Liver (tissue), 8 donors: ENCODE measurements at regions not wholly inside any gene's neighbourhood (a gene's known extent, or its start where the extent isn't known, plus 50 kb on each side); places are given as distances from the start of the nearest gene placed in this dataset.
"Not testable (repeated sequence)": the region's sequence is repeated elsewhere in the genome, so short reads cannot be mapped to it uniquely, and the experiment has no call there.

Experiments used
- DNase-seq: peaks from one replicate; pipeline ENCODE4 v3.0.0-alpha.2; 2017; ENCODE audit warnings: low spot score
- H3K27ac ChIP-seq, 2 donors: one replicate each; pipeline ENCODE4 v1.7.0; 2013; ENCODE audit warnings: inconsistent platforms in 2 of 2, low read length in 2 of 2, control low read depth in 1 of 2, low read depth in 1 of 2, mild to moderate bottlenecking in 1 of 2
- H3K27me3 ChIP-seq, 4 donors: one replicate each; pipeline versions ENCODE4 v1.6.1 to v1.7.0; 2013; ENCODE audit warnings: low read length in 3 of 4, inconsistent platforms in 1 of 4, mild to moderate bottlenecking in 1 of 4, moderate library complexity in 1 of 4; ENCODE audit not compliant: control insufficient read depth in 4 of 4, insufficient read depth in 4 of 4
- H3K36me3 ChIP-seq, 4 donors: one replicate each; pipeline versions ENCODE4 v1.6.1 to v1.7.0; 2013; ENCODE audit warnings: low read length in 3 of 4, mild to moderate bottlenecking in 3 of 4, low read depth in 1 of 4, moderate library complexity in 1 of 4; ENCODE audit not compliant: control insufficient read depth in 4 of 4, insufficient read depth in 3 of 4
- H3K4me1 ChIP-seq, 4 donors: one replicate each; pipeline versions ENCODE4 v1.6.1 to v1.7.0; 2013; ENCODE audit warnings: low read length in 3 of 4, mild to moderate bottlenecking in 3 of 4, moderate library complexity in 1 of 4; ENCODE audit not compliant: control insufficient read depth in 4 of 4, insufficient read depth in 4 of 4
- H3K4me3 ChIP-seq, 3 donors: one replicate each; pipeline versions ENCODE4 v1.6.1 to v1.7.0; 2013; ENCODE audit warnings: low read length in 3 of 3, control low read depth in 1 of 3, low read depth in 1 of 3, mild to moderate bottlenecking in 1 of 3
- H3K9ac ChIP-seq, 2 donors: one replicate each; pipeline ENCODE4 v1.7.0; 2013; ENCODE audit warnings: low read length in 2 of 2, mild to moderate bottlenecking in 2 of 2, moderate library complexity in 2 of 2, control low read depth in 1 of 2, low read depth in 1 of 2
- H3K9me3 ChIP-seq, 4 donors: one replicate each; pipeline versions ENCODE4 v1.6.1 to v1.7.0; 2013; ENCODE audit warnings: low read length in 3 of 4; ENCODE audit not compliant: control insufficient read depth in 4 of 4
- FOXA1 ChIP-seq: IDR thresholded peaks from 2 replicates; pipeline ENCODE4 v1.6.1; 2016; ENCODE audit warnings: antibody characterized with exemption
- GABPA ChIP-seq, 2 donors: IDR thresholded peaks in 1 of 2; conservative IDR thresholded peaks in 1 of 2; 2 replicates each; pipeline ENCODE4 v1.6.1; 2016; ENCODE audit warnings: antibody characterized with exemption in 2 of 2, mild to moderate bottlenecking in 1 of 2, moderate library complexity in 1 of 2
- HNF4A ChIP-seq, 2 donors: conservative IDR thresholded peaks; 2 replicates each; pipeline ENCODE4 v1.6.1; 2016; ENCODE audit warnings: antibody characterized with exemption in 2 of 2, mild to moderate bottlenecking in 2 of 2
- NR2F2 ChIP-seq: IDR thresholded peaks from 2 replicates; pipeline ENCODE4 v1.6.1; 2016; ENCODE audit warnings: antibody characterized with exemption
- RAD21 ChIP-seq, 2 donors: IDR thresholded peaks; 2 replicates each; pipeline ENCODE4 v1.6.1; 2016; ENCODE audit warnings: antibody characterized with exemption in 2 of 2, mild to moderate bottlenecking in 2 of 2
- RXRA ChIP-seq, 2 donors: IDR thresholded peaks; 2 replicates each; pipeline ENCODE4 v1.6.1; 2017 to 2018; ENCODE audit warnings: antibody characterized with exemption in 2 of 2, mild to moderate bottlenecking in 1 of 2
- SP1 ChIP-seq: IDR thresholded peaks from 2 replicates; pipeline ENCODE4 v1.6.1; 2018; ENCODE audit warnings: antibody characterized with exemption, mild to moderate bottlenecking
- TAF1 ChIP-seq: conservative IDR thresholded peaks from 2 replicates; pipeline ENCODE4 v1.6.1; 2016; ENCODE audit warnings: antibody characterized with exemption, mild to moderate bottlenecking
- YY1 ChIP-seq: IDR thresholded peaks from 2 replicates; pipeline ENCODE4 v1.6.1; 2016; ENCODE audit warnings: antibody characterized with exemption, mild to moderate bottlenecking
- WGBS: extraction: QIAGEN DNeasy Blood & Tissue Kit; methylation state at CpG from one replicate; pipeline ENCODE4 v1.1.7; 2013; 5-methylcytosine and 5-hydroxymethylcytosine counted together
- TF ChIP-seq, protein P1 (sequence below): IDR thresholded peaks from 2 replicates; pipeline ENCODE4 v1.6.1; 2016; ENCODE audit warnings: antibody characterized with exemption
- TF ChIP-seq, protein P2 (sequence below): IDR thresholded peaks from 2 replicates; pipeline ENCODE4 v1.6.1; 2016; ENCODE audit warnings: antibody characterized with exemption
- TF ChIP-seq, protein P3 (sequence below): fragments of 150-350 bp; IDR thresholded peaks from 2 replicates; pipeline ENCODE4 v1.5.1; 2017; ENCODE audit warnings: improper control_type of control experiment, low read depth, low read length; ENCODE audit not compliant: missing input control
- TF ChIP-seq, protein P4 (sequence below): IDR thresholded peaks from 2 replicates; pipeline ENCODE4 v1.6.1; 2016; ENCODE audit warnings: antibody characterized with exemption, mild to moderate bottlenecking
- donor health status: healthy.
- donor health status: healthy.
- donor health status: healthy.
- donor health status: healthy.
- donor health status: healthy.

DNA sequence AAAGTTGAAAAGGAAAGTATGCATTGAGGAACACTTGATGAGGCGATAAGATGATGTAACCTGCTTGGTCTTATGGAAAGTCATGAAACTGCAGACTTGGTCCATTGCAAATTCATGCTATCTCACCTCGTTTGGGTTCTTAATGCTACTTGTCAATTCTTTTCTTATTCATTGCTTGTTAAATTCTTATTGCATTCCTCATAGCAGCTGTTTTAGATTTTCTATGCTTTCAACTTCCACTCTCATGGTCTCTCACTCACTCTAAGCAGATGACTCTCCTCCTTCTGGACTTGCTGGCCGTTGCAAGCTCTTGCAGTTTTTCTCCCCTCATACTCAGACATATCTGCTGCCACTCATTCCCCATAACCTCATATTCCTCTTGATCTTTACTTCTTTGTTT lies 67.8 kb upstream of the CSNK1A1L start:
- H3K27ac ChIP-seq: no peak overlapping the region
- no peak overlapping the region for H3K9ac ChIP-seq
- no peaks in the 10 kb centered on the region for H3K36me3 ChIP-seq
- no peaks in the 10 kb centered on the region for H3K27me3 ChIP-seq
- no peak for DNase-seq
- TF ChIP-seq YY1: no peak
- TF ChIP-seq RAD21 (IDR thresholded peaks at IDR 0.05): no peak
- TF ChIP-seq, protein P1, sequence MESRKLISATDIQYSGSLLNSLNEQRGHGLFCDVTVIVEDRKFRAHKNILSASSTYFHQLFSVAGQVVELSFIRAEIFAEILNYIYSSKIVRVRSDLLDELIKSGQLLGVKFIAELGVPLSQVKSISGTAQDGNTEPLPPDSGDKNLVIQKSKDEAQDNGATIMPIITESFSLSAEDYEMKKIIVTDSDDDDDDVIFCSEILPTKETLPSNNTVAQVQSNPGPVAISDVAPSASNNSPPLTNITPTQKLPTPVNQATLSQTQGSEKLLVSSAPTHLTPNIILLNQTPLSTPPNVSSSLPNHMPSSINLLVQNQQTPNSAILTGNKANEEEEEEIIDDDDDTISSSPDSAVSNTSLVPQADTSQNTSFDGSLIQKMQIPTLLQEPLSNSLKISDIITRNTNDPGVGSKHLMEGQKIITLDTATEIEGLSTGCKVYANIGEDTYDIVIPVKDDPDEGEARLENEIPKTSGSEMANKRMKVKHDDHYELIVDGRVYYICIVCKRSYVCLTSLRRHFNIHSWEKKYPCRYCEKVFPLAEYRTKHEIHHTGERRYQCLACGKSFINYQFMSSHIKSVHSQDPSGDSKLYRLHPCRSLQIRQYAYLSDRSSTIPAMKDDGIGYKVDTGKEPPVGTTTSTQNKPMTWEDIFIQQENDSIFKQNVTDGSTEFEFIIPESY: no peak
- TF ChIP-seq NR2F2: no peak
- no peak for TF ChIP-seq SP1
- TF ChIP-seq RXRA (IDR thresholded peaks at IDR 0.05): no peak
- no peak for TF ChIP-seq TAF1
- TF ChIP-seq, protein P2, sequence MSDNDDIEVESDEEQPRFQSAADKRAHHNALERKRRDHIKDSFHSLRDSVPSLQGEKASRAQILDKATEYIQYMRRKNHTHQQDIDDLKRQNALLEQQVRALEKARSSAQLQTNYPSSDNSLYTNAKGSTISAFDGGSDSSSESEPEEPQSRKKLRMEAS: no peak
- TF ChIP-seq, protein P3, sequence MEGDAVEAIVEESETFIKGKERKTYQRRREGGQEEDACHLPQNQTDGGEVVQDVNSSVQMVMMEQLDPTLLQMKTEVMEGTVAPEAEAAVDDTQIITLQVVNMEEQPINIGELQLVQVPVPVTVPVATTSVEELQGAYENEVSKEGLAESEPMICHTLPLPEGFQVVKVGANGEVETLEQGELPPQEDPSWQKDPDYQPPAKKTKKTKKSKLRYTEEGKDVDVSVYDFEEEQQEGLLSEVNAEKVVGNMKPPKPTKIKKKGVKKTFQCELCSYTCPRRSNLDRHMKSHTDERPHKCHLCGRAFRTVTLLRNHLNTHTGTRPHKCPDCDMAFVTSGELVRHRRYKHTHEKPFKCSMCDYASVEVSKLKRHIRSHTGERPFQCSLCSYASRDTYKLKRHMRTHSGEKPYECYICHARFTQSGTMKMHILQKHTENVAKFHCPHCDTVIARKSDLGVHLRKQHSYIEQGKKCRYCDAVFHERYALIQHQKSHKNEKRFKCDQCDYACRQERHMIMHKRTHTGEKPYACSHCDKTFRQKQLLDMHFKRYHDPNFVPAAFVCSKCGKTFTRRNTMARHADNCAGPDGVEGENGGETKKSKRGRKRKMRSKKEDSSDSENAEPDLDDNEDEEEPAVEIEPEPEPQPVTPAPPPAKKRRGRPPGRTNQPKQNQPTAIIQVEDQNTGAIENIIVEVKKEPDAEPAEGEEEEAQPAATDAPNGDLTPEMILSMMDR: no peak
- no peak for TF ChIP-seq HNF4A (conservative IDR thresholded peaks at IDR 0.05)
- TF ChIP-seq, protein P4, sequence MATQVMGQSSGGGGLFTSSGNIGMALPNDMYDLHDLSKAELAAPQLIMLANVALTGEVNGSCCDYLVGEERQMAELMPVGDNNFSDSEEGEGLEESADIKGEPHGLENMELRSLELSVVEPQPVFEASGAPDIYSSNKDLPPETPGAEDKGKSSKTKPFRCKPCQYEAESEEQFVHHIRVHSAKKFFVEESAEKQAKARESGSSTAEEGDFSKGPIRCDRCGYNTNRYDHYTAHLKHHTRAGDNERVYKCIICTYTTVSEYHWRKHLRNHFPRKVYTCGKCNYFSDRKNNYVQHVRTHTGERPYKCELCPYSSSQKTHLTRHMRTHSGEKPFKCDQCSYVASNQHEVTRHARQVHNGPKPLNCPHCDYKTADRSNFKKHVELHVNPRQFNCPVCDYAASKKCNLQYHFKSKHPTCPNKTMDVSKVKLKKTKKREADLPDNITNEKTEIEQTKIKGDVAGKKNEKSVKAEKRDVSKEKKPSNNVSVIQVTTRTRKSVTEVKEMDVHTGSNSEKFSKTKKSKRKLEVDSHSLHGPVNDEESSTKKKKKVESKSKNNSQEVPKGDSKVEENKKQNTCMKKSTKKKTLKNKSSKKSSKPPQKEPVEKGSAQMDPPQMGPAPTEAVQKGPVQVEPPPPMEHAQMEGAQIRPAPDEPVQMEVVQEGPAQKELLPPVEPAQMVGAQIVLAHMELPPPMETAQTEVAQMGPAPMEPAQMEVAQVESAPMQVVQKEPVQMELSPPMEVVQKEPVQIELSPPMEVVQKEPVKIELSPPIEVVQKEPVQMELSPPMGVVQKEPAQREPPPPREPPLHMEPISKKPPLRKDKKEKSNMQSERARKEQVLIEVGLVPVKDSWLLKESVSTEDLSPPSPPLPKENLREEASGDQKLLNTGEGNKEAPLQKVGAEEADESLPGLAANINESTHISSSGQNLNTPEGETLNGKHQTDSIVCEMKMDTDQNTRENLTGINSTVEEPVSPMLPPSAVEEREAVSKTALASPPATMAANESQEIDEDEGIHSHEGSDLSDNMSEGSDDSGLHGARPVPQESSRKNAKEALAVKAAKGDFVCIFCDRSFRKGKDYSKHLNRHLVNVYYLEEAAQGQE: no peak
- no peak for TF ChIP-seq GABPA (IDR thresholded peaks at IDR 0.05 in 1 of 2, conservative IDR thresholded peaks at IDR 0.05 in 1 of 2)
- no peak for TF ChIP-seq FOXA1
- H3K4me1 ChIP-seq: no peaks in the 10 kb centered on the region
- no peaks in the 10 kb centered on the region for H3K9me3 ChIP-seq
- no peak overlapping the region for H3K4me3 ChIP-seq
- 47% methylated on average over 3 of the region's 3 CpGs for WGBS

DNA sequence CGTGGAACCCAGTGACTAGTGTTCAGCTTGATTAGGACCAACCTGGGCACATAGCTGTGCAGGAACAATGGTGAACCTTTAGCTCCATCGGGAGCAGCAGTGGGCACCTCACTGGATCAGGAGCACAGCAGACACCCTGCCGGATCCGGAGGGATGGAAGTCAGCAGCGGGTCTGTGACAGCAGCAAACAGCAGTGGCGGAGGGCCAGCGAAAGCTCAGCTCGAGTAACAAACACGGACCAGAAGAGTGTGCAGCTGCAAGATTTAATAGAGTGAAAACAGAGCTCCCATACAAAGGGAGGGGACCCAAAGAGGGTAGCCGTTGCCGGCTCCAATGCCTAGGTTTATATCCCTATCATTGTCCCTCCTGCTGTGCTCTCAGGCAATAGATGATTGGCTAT lies 66.8 kb upstream of the CSNK1A1L start:
- H3K9me3 ChIP-seq, H3K4me3 ChIP-seq, H3K27me3 ChIP-seq, DNase-seq, H3K36me3 ChIP-seq, H3K4me1 ChIP-seq, H3K9ac ChIP-seq, H3K27ac ChIP-seq: not testable (repeated sequence)
- WGBS: 83% methylated on average over 11 of the region's 11 CpGs
